ENCODE measurements at regions not wholly inside any gene's neighbourhood (a gene's known extent, or its start where the extent isn't known, plus 50 kb on each side); places are given as distances from the start of the nearest gene placed in this dataset.

- no peak for TF ChIP-seq JUN (IDR thresholded peaks at IDR 0.05; ENCODE audit: low read depth, low read length)
- TF ChIP-seq, protein P1, sequence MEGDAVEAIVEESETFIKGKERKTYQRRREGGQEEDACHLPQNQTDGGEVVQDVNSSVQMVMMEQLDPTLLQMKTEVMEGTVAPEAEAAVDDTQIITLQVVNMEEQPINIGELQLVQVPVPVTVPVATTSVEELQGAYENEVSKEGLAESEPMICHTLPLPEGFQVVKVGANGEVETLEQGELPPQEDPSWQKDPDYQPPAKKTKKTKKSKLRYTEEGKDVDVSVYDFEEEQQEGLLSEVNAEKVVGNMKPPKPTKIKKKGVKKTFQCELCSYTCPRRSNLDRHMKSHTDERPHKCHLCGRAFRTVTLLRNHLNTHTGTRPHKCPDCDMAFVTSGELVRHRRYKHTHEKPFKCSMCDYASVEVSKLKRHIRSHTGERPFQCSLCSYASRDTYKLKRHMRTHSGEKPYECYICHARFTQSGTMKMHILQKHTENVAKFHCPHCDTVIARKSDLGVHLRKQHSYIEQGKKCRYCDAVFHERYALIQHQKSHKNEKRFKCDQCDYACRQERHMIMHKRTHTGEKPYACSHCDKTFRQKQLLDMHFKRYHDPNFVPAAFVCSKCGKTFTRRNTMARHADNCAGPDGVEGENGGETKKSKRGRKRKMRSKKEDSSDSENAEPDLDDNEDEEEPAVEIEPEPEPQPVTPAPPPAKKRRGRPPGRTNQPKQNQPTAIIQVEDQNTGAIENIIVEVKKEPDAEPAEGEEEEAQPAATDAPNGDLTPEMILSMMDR (IDR thresholded peaks at IDR 0.05; ENCODE audit: control extremely low read depth in 1 of 3, insufficient read depth in 1 of 3, low read depth in 1 of 3, low read length in 3 of 3), result no peak
- TF ChIP-seq, protein P2, sequence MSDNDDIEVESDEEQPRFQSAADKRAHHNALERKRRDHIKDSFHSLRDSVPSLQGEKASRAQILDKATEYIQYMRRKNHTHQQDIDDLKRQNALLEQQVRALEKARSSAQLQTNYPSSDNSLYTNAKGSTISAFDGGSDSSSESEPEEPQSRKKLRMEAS (IDR thresholded peaks at IDR 0.05), result no peak
- no peak for TF ChIP-seq SP2 (IDR thresholded peaks at IDR 0.05; ENCODE audit: low read length)
- TF ChIP-seq GABPA (IDR thresholded peaks at IDR 0.05; ENCODE audit: borderline replicate concordance, insufficient read depth, low read length), result no peak
- TF ChIP-seq ATF3 (IDR thresholded peaks at IDR 0.05; ENCODE audit: insufficient read depth, low read depth, low read length), result no peak
- TF ChIP-seq RAD21 (IDR thresholded peaks at IDR 0.05 in 1 of 2, conservative IDR thresholded peaks at IDR 0.05 in 1 of 2; ENCODE audit: low read depth in 2 of 2, low read length in 2 of 2), result no peak
- no peak for TF ChIP-seq POLR2AphosphoS5 (IDR thresholded peaks at IDR 0.05; ENCODE audit: low read depth, low read length)
- TF ChIP-seq HDAC6 (IDR thresholded peaks at IDR 0.05; ENCODE audit: low read depth, low read length), result no peak
- no peak for TF ChIP-seq BACH1 (IDR thresholded peaks at IDR 0.05; ENCODE audit: low read length)
- TF ChIP-seq EZH2 (IDR thresholded peaks at IDR 0.05; ENCODE audit: low read depth, low read length, severe bottlenecking), result no peak
- TF ChIP-seq EP300 (IDR thresholded peaks at IDR 0.05; ENCODE audit: borderline replicate concordance in 1 of 2, low read depth in 2 of 2, low read length in 2 of 2), result no peak
- no peak for TF ChIP-seq SAP30 (IDR thresholded peaks at IDR 0.05; ENCODE audit: insufficient read depth, insufficient replicate concordance, low read length)
Observed at GRCh38 chr7:26918241-26918640, 53.9 kb upstream of the SKAP2 start.
